ENCODE measurements at regions not wholly inside any gene's neighbourhood (a gene's known extent, or its start where the extent isn't known, plus 50 kb on each side); places are given as distances from the start of the nearest gene placed in this dataset.

DNA sequence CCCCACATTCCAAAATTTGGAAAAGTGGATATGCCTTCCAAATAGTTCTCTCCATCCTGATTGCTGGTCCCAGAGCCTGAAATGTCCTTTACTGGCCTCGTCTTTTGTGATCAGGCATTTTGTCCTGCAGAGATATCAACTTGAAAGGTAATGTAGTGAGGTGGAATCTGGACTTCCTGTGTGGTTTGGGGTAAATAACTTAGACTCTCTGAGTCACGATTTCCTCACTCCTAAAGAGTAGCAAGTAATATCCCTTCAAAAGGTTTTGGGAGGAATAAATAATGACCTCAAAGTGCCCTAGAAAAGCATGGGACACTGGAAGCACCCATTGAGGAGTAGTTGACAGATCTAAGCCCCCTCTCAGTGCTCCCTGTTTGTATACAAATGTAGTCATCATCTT lies 426.6 kb downstream of the OMA1 start:
- DNase-seq: no peak

DNA sequence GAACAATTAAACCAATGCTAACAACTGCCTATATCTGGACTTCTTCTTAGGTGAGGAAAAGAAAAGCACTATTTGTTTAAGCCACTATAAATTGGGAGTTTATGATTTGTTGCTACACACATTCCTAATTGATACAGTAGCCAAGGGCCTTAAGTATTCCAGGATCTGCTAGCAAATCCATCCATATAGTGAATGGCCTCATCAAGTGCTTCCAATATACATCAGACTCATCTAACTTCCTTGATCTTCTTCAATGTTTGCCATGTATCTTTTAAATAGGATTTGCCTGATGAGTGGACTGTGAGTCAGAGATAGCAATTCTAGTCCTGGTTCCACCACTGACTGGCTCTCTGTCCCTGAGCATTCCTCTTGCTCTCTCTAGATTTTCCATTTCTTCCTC lies 430.2 kb downstream of the OMA1 start:
- no peak for DNase-seq

- no peak for DNase-seq
Measured at GRCh38 chr1:58109646-58110200, 436.8 kb downstream of the OMA1 start.

GRCh38 chr1:58108783-58109182 lies 437.7 kb downstream of the OMA1 start:
- DNase-seq: no peak

GRCh38 chr1:58107943-58108342 lies 438.6 kb downstream of the OMA1 start:
- DNase-seq: no peak

DNA sequence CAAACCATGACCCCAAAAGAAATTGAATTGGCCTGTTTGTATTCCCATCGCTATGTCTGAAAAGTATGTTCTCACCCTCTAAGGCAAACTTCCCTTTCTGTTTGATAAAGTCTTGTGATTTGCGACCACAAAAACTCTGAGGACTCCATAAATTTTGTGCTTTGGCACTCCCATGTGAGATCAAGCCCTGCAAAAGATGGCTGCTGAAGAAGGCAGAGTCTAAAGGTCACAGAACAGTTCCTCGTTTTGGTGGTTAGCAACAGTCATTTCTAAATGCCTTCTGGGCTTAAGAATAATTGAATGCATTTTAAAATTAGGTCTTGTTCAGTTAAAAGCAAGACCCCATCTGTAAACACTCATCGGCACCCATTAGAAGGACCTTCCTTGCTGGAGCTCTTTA lies 441.6 kb downstream of the OMA1 start:
- DNase-seq: no peak

DNA sequence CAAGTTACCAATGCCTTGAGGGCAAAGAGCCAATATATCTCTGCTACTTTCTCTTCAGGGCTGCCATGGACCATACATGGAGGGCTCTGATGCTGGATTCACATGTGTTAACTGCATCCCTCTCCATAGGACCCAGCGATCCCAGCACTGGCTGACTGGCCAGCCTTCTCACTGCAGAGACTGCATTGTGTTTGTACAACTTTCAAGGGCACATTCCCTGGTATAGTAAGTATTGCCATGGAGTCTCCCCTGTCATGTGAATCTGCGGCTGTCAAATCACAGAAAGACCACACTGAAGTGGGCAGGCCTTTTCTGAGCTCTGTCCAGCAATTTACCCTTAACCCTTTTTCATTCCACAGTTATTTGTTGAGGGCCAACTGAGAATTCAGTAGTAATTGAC lies 449.8 kb downstream of the OMA1 start:
- no peak for DNase-seq

DNA sequence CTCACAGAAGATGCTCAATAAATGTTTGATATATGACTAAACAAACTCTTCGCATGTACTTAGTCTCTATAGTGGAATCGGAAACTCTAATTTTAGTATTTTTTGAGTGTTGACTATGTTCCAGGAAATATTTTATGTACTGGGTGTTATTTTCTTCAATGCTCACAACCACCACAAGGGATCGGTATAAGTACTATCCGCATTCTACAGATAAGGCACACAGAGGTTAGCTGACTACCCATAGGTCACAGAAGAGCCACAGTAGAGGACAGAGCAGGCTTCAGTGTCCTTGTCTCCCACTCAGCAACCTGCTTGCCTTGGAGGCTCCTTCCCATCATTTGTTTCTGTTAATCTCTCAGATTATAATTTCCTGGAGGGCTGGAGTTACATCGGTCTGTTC lies 451.3 kb downstream of the OMA1 start:
- no peak for DNase-seq

- DNase-seq: no peak
Measured at GRCh38 chr1:58094221-58094620, 452.3 kb downstream of the OMA1 start.

DNA sequence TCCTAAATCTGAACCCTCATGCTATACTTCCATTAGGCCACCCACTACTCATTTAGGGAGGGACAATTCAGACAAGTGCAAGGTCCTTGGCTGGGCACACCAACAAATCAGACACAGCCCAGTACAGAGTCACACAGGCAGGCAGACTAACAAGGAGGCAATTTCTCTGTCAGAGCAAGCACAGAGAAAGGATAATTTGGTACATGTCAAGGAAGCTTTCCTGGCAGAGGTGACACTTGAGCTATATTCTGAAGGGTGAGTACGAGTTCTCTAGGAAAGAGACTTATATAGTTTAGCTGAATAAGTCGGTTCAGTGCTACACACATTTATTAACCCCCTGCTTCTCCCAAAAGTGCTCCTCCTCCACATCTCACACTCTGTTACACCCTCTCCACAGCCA lies 455.9 kb downstream of the OMA1 start:
- no peak for DNase-seq

DNA sequence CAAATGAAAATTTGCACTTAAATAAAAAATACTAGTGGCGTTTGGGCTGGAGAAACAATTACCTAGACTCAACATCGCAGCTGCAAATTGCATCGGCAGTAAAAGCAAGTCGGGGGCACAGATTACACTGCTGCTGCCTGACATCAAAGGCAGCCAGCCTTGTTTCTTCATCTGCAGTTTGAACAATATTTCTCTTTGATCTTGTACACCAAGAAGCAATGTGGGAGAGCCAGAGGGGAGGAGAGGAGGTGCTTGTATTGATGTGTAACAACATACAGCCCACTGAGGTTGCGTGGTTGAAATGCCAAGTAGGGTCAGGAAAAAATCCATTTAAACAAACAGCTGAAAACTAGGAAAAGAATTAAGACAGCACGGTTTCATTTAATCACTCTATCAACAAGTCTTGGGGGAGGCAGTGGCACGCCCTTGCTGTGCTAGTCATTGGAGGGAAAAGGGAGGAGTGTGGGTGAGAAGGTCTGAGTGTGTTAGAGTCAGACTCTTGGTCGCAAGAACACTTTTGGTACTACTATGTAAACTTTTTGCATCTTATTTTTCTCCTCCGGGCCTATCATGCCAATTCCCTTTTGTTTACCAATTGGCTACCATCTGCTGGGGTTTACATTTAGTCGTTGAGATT lies 456.5 kb downstream of the OMA1 start:
- no peak for DNase-seq

DNA sequence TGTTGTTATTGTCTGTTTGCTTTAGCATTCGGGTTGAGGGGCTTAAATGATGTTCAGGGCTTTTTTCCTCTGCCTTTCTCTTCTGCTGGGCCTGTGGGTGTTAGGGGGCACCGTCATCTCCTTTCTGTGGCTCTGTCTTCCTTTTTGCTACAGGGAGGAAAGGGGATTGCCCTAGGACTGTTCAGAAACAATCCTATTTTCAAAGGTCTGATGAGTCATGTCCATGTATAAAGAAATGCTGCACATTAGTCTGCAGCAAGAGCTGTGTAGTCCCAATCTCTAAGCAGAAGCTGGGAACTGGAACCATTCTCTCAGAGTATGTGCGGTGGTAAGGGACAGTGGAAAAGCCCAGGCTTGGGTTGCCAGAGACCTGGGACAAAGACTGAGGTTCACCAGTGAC lies 462.3 kb downstream of the OMA1 start:
- no peak for DNase-seq

DNA sequence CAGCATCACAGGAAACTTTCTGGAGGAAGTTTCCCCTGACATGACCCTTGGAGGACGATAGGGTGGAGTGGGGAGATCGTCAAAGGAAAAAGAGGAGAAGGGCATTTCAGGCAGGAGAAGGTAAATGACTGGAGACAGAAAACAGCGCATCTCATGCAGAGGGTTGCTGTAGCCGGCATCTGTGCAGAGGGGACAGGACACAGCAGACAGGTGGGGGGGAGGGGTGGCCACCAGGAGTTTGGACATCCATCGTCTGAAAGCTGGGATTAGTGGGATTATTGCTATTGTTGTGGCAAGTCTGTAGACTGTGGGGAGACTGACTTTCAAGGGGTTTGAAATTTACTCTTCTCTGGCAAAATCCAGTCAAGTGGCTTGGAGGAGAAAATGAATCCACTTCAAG lies 463.9 kb downstream of the OMA1 start:
- no peak for DNase-seq

DNA sequence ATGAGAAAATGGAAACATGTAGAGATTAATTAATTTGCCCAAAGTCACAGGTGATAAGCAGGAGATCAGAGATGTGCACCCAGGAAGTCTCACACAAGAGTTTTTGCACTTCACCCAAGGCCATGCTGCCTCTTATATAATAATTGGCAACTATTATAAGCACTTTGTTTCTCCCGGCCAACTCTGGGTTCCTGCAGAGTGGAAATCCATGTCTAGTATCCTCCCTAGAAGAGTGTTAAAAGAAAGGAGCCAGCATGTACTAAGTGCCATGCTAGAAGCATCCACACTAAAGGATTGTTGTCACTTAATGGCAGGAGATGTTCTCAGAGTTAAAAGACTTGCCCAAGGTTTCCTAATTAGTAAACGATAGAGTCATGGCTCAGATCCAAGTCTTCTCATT lies 470.3 kb downstream of the OMA1 start:
- DNase-seq: no peak

GRCh38 chr1:58075188-58075578 lies 471.3 kb downstream of the OMA1 start:
- DNase-seq: no peak

DNA sequence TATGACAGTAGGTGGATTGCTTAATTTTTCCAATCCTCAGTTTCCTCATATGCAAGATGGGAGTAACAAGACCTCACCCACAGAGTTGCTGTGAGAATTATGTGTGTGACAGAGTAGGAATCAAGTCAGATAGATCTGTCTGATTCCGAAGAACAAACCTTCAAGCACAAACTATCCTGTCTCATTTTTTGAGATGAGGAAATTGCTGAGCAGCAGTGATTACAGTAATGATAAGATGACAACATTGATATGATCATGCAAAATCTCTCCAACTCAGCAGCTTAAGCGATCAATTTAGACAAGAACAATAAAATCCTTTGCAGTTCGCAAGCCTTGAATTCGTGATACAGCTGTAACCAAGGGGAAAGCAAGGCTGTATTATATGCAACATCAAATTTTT lies 474.1 kb downstream of the OMA1 start:
- DNase-seq: no peak

- no peak for DNase-seq
Measured at GRCh38 chr1:58067082-58067481, 479.4 kb downstream of the OMA1 start.

- DNase-seq: no peak
Measured at GRCh38 chr1:58065520-58065919, 481.0 kb downstream of the OMA1 start.

DNA sequence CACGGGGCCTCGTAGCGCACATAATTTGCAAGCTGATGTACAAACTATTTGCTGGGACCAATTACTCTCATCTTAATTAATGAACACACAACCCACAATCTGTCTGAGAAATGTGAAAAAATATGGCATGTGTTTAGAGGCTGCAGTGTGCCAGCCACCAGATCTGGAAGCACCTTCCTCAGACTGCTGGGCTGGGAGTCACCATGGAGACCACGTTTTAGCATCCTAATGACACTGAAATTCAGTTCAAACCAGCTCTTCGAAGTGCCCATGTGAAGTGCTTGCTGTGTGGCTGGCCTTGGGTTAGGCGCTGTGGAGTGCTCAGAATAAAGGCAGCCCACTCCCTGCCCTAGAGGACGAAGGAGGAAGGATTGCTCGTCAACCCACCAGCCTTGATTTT lies 482.4 kb downstream of the OMA1 start:
- no peak for DNase-seq

- no peak for DNase-seq
Measured at GRCh38 chr1:58063095-58063494, 483.4 kb downstream of the OMA1 start.

- DNase-seq: no peak
Measured at GRCh38 chr1:58062635-58063034, 483.9 kb downstream of the OMA1 start.

DNA sequence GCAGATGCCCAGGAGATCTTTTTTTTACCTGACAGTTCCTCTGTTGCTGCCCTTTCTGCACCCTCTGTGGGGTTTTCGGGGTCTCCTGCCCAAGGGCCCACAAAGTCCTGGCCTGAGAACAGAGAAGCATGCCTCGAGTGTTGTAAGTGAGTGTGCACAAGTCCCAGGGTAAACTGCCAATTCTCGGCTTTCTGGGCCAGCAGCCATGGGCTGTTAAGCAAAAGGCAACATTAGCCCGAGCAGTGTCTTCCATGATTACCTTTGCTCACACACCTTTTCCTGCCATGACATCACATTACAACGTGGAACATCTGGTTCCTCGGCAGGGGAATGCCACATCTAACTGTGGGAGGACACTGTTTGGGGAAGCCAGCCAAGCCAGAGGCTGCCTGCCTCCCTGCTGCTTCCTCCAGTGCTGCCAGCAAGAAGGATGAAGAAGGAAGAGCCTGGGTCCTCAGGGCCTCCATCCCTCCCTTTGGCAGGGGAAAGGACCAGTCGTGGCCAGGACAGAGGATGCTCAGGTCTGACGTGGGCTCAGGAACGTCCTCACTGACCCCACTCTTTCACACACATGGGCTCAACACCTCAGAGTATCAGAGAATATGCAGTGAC lies 485.9 kb downstream of the OMA1 start:
- DNase-seq: no peak

DNA sequence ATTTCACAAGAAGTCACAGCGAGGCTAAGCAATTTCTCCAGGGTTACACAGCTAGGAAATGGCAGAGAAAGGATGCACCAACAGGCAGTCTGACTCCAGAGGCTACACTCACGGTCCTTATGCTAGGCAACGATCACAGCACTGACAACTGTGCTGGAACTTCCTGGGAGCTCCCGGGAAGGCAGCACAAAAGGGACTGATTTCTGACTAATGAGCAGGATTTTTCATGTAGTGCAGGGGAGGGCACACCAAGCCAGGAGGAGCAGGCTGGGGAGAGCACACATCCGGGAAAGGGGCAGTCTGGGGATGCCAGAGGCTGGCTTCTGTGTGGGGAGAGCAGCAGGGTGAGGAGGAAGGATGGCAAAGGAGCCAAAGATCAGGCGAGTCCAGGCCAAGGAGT lies 486.7 kb downstream of the OMA1 start:
- no peak for DNase-seq

DNA sequence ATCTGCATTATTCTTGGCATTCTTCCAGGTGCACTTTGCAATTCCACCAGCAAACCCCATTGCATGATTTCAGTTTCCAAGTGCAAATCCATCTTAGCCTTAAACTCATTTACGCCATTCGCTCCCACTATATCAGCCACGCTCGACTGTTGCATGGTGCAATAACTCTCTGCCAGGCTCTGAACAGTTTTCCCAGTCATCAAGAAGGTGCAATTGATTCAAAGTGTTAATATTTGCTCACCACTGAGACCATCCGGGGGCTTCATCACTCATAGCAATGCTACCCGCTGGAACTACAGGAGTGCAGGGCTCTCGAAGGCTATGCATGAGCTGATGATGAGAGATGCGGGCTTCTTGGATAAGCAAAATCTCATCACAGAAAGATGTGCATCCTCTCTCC lies 488.2 kb downstream of the OMA1 start:
- DNase-seq: no peak

- DNase-seq: no peak
Measured at GRCh38 chr1:58057826-58058225, 488.7 kb downstream of the OMA1 start.
